ENCODE measurements at regions not wholly inside any gene's neighbourhood (a gene's known extent, or its start where the extent isn't known, plus 50 kb on each side); places are given as distances from the start of the nearest gene placed in this dataset.

- DNase-seq (ENCODE audit: low read depth in 4 of 4, low spot score in 3 of 4) = no peak
Measured at GRCh38 chr2:198817536-198817935, 640.2 kb downstream of the SATB2 start.

GRCh38 chr2:198815626-198816025, 642.1 kb downstream of the SATB2 start:
- DNase-seq (ENCODE audit: low read depth in 4 of 4, low spot score in 3 of 4) = no peak

- DNase-seq (ENCODE audit: low read depth in 4 of 4, low spot score in 3 of 4) = no peak
Measured at GRCh38 chr2:198811198-198811597, 646.5 kb downstream of the SATB2 start.

GRCh38 chr2:198809976-198810375, 647.8 kb downstream of the SATB2 start:
- DNase-seq (ENCODE audit: low read depth in 4 of 4, low spot score in 3 of 4) = no peak

- DNase-seq (ENCODE audit: low read depth in 4 of 4, low spot score in 3 of 4) = no peak
Measured at GRCh38 chr2:198807131-198807530, 650.6 kb downstream of the SATB2 start.

GRCh38 chr2:198795419-198795818, 662.3 kb downstream of the SATB2 start:
- no peak for DNase-seq (ENCODE audit: low read depth in 4 of 4, low spot score in 3 of 4)

- no peak for DNase-seq (ENCODE audit: low read depth in 4 of 4, low spot score in 3 of 4)
Measured at GRCh38 chr2:198791623-198792022, 666.1 kb downstream of the SATB2 start.

- DNase-seq (ENCODE audit: low read depth in 4 of 4, low spot score in 3 of 4) = no peak
Measured at GRCh38 chr2:198788676-198789075, 669.1 kb downstream of the SATB2 start.

- DNase-seq (ENCODE audit: low read depth in 4 of 4, low spot score in 3 of 4) = no peak
Measured at GRCh38 chr2:198782734-198783133, 675.0 kb downstream of the SATB2 start.

GRCh38 chr2:198776616-198777406, 680.9 kb downstream of the SATB2 start:
- DNase-seq (ENCODE audit: low read depth in 4 of 4, low spot score in 3 of 4) = no peak

- DNase-seq (ENCODE audit: low read depth in 4 of 4, low spot score in 3 of 4) = no peak
Measured at GRCh38 chr2:198775737-198776136, 682.0 kb downstream of the SATB2 start.

- DNase-seq (ENCODE audit: low read depth in 4 of 4, low spot score in 3 of 4) = no peak
Measured at GRCh38 chr2:198774576-198774975, 683.2 kb downstream of the SATB2 start.

GRCh38 chr2:198767694-198768093, 690.0 kb downstream of the SATB2 start:
- no peak for DNase-seq (ENCODE audit: low read depth in 4 of 4, low spot score in 3 of 4)

- no peak for DNase-seq (ENCODE audit: low read depth in 4 of 4, low spot score in 3 of 4)
Measured at GRCh38 chr2:198763793-198764192, 693.9 kb downstream of the SATB2 start.

GRCh38 chr2:198762441-198762840, 695.3 kb downstream of the SATB2 start:
- DNase-seq (ENCODE audit: low read depth in 4 of 4, low spot score in 3 of 4) = no peak

- DNase-seq (ENCODE audit: low read depth in 4 of 4, low spot score in 3 of 4) = no peak
Measured at GRCh38 chr2:198757069-198757468, 700.7 kb downstream of the SATB2 start.

GRCh38 chr2:198756166-198756565, 701.6 kb downstream of the SATB2 start:
- no peak for DNase-seq (ENCODE audit: low read depth in 4 of 4, low spot score in 3 of 4)

GRCh38 chr2:198753101-198753500, 704.6 kb downstream of the SATB2 start:
- DNase-seq (ENCODE audit: low read depth in 4 of 4, low spot score in 3 of 4) = no peak

- DNase-seq (ENCODE audit: low read depth in 4 of 4, low spot score in 3 of 4) = no peak
Measured at GRCh38 chr2:198749364-198749763, 708.4 kb downstream of the SATB2 start.

- DNase-seq (ENCODE audit: low read depth in 4 of 4, low spot score in 3 of 4) = no peak
Measured at GRCh38 chr2:198731842-198732399, 725.8 kb downstream of the SATB2 start.

GRCh38 chr2:198720266-198720665, 737.5 kb downstream of the SATB2 start:
- DNase-seq (ENCODE audit: low read depth in 4 of 4, low spot score in 3 of 4) = no peak

GRCh38 chr2:198717451-198717850, 740.3 kb downstream of the SATB2 start:
- DNase-seq (ENCODE audit: low read depth in 4 of 4, low spot score in 3 of 4) = no peak

Measured in right renal pelvis (tissue), 4 donors.